ENCODE measurements at regions not wholly inside any gene's neighbourhood (a gene's known extent, or its start where the extent isn't known, plus 50 kb on each side); places are given as distances from the start of the nearest gene placed in this dataset.
"Not testable (repeated sequence)": the region's sequence is repeated elsewhere in the genome, so short reads cannot be mapped to it uniquely, and the experiment has no call there.

DNA sequence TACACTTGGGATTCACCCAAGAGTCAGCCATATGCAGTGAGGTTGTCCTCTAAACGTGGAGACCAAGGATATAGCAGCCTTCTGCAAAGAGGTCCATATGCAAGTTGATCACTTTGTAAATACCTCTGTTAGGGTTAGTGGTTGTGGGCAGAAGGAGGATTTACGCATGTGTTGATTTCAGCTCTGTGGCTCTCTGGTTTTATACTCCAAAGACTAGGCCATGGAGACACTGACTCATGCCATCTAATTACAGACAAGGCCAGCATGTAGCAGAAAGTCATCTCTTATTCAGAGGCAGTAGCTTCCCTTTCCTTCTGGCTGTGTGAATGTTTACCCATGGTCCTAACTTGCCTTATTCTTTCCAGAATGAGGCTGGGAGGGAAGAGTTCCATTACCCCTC is 140.9 kb upstream of the GOLGA6L4 start:
- not testable (repeated sequence) for H3K27ac Mint-ChIP-seq; H3K4me3 Mint-ChIP-seq; DNase-seq; H3K36me3 Mint-ChIP-seq (ENCODE audit: low read depth); H3K4me1 Mint-ChIP-seq; H3K27me3 Mint-ChIP-seq (ENCODE audit: low read depth, poor library complexity); H3K9me3 Mint-ChIP-seq

DNA sequence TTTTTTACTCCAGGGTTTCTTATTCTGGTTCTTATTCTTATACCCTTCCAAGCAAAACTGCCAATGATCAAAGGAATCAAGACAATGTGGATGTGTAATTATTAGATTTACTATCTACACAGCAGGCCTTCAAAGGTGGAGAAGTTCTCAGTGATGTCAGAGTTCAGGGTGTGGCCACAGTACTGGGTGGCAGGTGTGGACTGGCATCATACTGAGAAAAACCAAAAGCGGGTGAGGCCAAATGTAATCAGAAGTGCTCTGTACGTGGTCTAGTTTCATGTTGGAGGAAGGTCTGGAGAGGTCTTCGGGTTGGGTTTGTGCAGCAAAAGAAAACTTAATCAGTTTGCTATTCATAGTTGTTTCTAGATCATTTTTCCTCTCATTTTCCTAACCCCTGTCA is 138.5 kb upstream of the GOLGA6L4 start:
- H3K4me3 Mint-ChIP-seq; DNase-seq; H3K4me1 Mint-ChIP-seq; H3K27ac Mint-ChIP-seq; H3K9me3 Mint-ChIP-seq; H3K36me3 Mint-ChIP-seq (ENCODE audit: low read depth); H3K27me3 Mint-ChIP-seq (ENCODE audit: low read depth, poor library complexity): not testable (repeated sequence)

DNA sequence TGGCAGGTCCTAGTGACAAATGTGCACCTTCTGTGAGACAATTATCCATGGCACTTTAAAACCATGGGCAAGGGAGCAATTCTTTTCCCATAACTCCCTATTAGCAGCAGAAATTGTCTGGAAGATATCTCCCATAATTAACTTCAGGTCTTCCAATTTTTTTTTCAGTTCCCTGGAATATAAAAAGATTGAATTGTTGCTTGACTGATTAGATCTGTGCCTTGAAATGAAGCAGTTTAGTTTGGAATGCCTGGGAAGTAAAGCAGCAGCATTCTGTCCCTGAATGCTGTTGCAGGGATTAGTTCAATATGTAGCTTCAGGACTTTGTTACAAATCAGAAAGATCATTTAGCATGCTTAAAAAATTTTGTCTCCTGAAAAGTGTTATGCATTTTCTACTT is 137.0 kb upstream of the GOLGA6L4 start:
- Mint-ChIP-seq H3K27me3 (ENCODE audit: low read depth, poor library complexity) (peaks cover 3% of the 10 kb centered on the region), H3K4me3 (no peak overlapping the region), H3K9me3 (no peaks in the 10 kb centered on the region), H3K36me3 (ENCODE audit: low read depth) (no peaks in the 10 kb centered on the region), H3K27ac (no peak overlapping the region), H3K4me1 (peaks cover 6% of the 10 kb centered on the region)
- DNase-seq: no peak
- TF ChIP-seq, protein P1, sequence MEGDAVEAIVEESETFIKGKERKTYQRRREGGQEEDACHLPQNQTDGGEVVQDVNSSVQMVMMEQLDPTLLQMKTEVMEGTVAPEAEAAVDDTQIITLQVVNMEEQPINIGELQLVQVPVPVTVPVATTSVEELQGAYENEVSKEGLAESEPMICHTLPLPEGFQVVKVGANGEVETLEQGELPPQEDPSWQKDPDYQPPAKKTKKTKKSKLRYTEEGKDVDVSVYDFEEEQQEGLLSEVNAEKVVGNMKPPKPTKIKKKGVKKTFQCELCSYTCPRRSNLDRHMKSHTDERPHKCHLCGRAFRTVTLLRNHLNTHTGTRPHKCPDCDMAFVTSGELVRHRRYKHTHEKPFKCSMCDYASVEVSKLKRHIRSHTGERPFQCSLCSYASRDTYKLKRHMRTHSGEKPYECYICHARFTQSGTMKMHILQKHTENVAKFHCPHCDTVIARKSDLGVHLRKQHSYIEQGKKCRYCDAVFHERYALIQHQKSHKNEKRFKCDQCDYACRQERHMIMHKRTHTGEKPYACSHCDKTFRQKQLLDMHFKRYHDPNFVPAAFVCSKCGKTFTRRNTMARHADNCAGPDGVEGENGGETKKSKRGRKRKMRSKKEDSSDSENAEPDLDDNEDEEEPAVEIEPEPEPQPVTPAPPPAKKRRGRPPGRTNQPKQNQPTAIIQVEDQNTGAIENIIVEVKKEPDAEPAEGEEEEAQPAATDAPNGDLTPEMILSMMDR (IDR thresholded peaks at IDR 0.05): no peak

DNA sequence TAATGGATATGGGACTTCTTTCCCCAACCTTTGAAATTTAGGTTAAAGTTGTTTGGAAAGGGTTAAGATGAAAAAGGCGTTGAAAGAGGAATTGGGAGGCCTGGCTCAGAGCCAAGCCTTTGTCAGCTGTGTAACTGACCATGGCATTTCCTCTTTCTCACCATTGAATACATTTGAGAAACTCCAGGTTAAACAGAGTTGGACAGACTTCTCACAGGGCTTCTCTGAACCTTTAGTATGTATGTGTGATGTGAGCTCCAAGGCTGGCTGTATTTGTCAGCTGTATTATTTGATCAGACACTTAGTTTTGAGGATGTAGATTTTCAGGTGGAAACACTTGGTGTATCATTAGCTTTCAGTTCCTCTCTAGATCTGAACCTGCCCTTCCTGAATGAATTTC is 136.4 kb upstream of the GOLGA6L4 start:
- Mint-ChIP-seq H3K9me3 (no peaks in the 10 kb centered on the region), H3K4me3 (no peak overlapping the region), H3K27ac (no peak overlapping the region), H3K27me3 (ENCODE audit: low read depth, poor library complexity) (peaks cover 3% of the 10 kb centered on the region), H3K36me3 (ENCODE audit: low read depth) (no peaks in the 10 kb centered on the region), H3K4me1 (peaks cover 6% of the 10 kb centered on the region)
- DNase-seq: no peak
- TF ChIP-seq, protein P1 (IDR thresholded peaks at IDR 0.05): no peak

DNA sequence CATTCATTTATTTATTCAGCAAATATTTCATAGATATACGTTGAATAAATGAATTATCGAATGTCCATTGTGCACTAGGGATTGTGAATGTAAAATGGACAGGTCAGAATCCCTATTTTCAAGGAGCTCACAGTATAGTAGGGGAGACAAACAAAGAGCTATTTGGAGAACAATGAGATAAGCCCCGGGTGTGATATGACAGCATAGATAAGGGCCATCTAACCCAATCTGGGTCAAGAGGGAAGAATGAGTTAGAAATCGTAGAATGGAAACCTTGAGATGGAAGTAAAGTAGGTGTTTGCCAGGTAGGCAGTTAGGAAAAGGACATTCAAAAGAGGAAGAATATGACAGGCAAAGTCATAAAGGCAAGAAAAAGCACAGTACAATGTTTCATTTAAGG is 132.2 kb upstream of the GOLGA6L4 start:
- Mint-ChIP-seq H3K27ac (no peak overlapping the region), H3K4me1 (peaks cover 6% of the 10 kb centered on the region), H3K36me3 (ENCODE audit: low read depth) (no peaks in the 10 kb centered on the region), H3K27me3 (ENCODE audit: low read depth, poor library complexity) (peaks cover 8% of the 10 kb centered on the region), H3K4me3 (no peak overlapping the region), H3K9me3 (no peaks in the 10 kb centered on the region)
- TF ChIP-seq, protein P1 (IDR thresholded peaks at IDR 0.05): no peak
- DNase-seq: no peak

DNA sequence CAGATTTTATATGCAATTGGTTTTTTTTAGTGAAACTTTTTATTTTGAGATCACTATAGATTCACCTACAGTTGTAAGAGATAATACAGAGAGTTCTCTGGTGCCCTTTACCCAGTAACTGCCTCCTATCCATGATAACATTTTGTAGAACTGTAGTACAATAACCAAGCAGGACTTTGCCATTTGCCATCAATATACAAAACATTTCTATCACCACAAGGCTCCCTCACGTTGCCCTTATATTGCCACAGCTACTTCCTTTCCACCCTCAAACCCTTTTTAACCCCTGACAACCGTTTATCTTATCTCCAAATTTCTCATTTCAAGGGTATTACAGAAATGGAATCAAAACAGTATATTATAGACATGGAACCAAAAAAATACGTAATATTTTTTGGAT is 130.7 kb upstream of the GOLGA6L4 start:
- no peak overlapping the region for H3K27ac Mint-ChIP-seq
- no peaks in the 10 kb centered on the region for H3K9me3 Mint-ChIP-seq
- no peaks in the 10 kb centered on the region for H3K36me3 Mint-ChIP-seq (ENCODE audit: low read depth)
- no peak overlapping the region for H3K4me3 Mint-ChIP-seq
- TF ChIP-seq, protein P1 (IDR thresholded peaks at IDR 0.05): no peak
- H3K4me1 Mint-ChIP-seq: no peaks in the 10 kb centered on the region
- peaks cover 8% of the 10 kb centered on the region for H3K27me3 Mint-ChIP-seq (ENCODE audit: low read depth, poor library complexity)
- DNase-seq: no peak

DNA sequence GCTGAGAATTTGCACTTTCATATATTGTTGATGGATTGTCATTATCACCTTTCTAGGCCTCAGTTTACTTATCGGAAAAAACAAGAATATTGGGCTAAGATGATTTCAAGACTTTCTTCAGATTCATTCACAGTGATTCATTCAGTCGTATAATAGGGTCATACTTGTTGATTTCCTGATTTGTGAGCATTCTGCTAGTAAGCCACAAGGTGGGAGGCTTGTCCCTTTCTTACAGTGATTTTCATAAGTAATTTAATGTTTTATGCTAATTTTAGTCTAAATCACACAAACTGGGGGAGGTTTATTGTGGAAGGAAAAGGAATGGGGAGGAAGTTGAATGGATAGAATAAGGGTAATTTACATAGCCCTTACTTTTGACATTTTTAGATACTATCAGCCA is 126.8 kb upstream of the GOLGA6L4 start:
- Mint-ChIP-seq H3K4me1 (peaks cover 5% of the 10 kb centered on the region), H3K27ac (no peak overlapping the region), H3K27me3 (ENCODE audit: low read depth, poor library complexity) (peaks cover 5% of the 10 kb centered on the region), H3K4me3 (no peak overlapping the region), H3K9me3 (no peaks in the 10 kb centered on the region), H3K36me3 (ENCODE audit: low read depth) (no peaks in the 10 kb centered on the region)
- no peak for DNase-seq
- TF ChIP-seq, protein P1 (IDR thresholded peaks at IDR 0.05): no peak

All from nephron progenitor cell (in vitro differentiated cells).